Tibial nerve (tissue), 4 donors: ENCODE measurements at regions not wholly inside any gene's neighbourhood (a gene's known extent, or its start where the extent isn't known, plus 50 kb on each side); places are given as distances from the start of the nearest gene placed in this dataset.

Source experiments
- DNase-seq, 2 donors: peaks; one replicate each; pipeline ENCODE4 v3.0.0-alpha.2; 2019; ENCODE audit warnings: low spot score in 2 of 2
- H3K27ac ChIP-seq, 4 donors: fragments of 200-600 bp; sonication (generic) in 3 of 4; one replicate each; pipeline ENCODE4 v1.5.1; 2017 to 2019; ENCODE audit warnings: mild to moderate bottlenecking in 1 of 4
- H3K27me3 ChIP-seq, 2 donors: fragments of 200-600 bp; sonication (generic) in 1 of 2; one replicate each; pipeline versions ENCODE4 v1.5.1 to v1.6.0; 2017 to 2019
- H3K36me3 ChIP-seq, 3 donors: fragments of 200-600 bp; sonication (generic); one replicate each; pipeline ENCODE4 v1.5.1; 2018 to 2019
- H3K4me1 ChIP-seq, 4 donors: fragments of 200-600 bp; sonication (generic) in 3 of 4; one replicate each; pipeline ENCODE4 v1.5.1; 2017 to 2019
- H3K4me3 ChIP-seq, 4 donors: fragments of 200-600 bp; sonication (generic) in 3 of 4; one replicate each; pipeline ENCODE4 v1.5.1; 2017 to 2019; ENCODE audit warnings: mild to moderate bottlenecking in 1 of 4, moderate library complexity in 1 of 4
- H3K9me3 ChIP-seq, 4 donors: fragments of 200-600 bp; sonication (generic) in 3 of 4; one replicate each; pipeline ENCODE4 v1.5.1; 2017 to 2019
- EP300 ChIP-seq, 2 donors: sonication (generic); formaldehyde crosslinking; IDR thresholded peaks; one replicate each; pipeline ENCODE4 v1.6.1; 2017; ENCODE audit warnings: antibody characterized with exemption in 2 of 2, mild to moderate bottlenecking in 1 of 2
- POLR2A ChIP-seq, 2 donors: fragments of 450-650 bp; IDR thresholded peaks; one replicate each; pipeline ENCODE4 v1.6.1; 2017; ENCODE audit warnings: antibody characterized with exemption in 2 of 2, mild to moderate bottlenecking in 2 of 2, moderate library complexity in 2 of 2
- WGBS, 2 donors: methylation state at CpG; one replicate each; pipeline ENCODE4 v1.1.5; 2018; 5-methylcytosine and 5-hydroxymethylcytosine counted together
- TF ChIP-seq, protein P1 (sequence below), 5 experiments: fragments of 200-600 bp in 3 of 5; fragments of 450-650 bp in 2 of 5; sonication (generic) in 3 of 5; IDR thresholded peaks; one replicate each; pipeline ENCODE4 v1.5.1; 2016 to 2019; ENCODE audit warnings: antibody characterized with exemption in 5 of 5, mild to moderate bottlenecking in 3 of 5, moderate library complexity in 2 of 5

DNA sequence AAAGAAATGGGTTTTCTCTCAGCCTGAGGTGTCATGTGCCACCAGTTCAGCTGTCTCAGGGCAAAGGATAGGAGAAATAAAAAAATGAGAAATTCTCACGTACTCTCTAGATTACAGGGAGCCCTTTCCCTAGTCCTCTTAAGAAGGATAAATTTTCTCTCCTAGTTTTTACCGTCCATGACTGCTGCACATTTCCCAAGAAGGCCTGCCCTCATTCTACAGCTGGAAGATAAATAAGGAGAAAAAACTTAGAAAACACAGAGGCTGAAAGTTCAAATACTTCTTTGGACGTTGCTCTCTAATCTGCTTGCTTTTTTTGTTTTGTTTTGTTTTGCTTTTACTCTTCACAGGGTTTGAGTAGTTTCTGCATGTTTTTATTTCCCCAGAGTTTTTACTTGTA is 211.9 kb downstream of the DCAF12L2 start:
- no peak for DNase-seq
- H3K4me3 ChIP-seq: no peak overlapping the region
- 24 to 28% methylated on average over 3 of the region's 3 CpGs for WGBS, 2 donors
- no peaks in the 10 kb centered on the region for H3K27me3 ChIP-seq
- H3K36me3 ChIP-seq: no peaks in the 10 kb centered on the region
- TF ChIP-seq POLR2A (IDR thresholded peaks at IDR 0.05): no peak
- TF ChIP-seq, protein P1, sequence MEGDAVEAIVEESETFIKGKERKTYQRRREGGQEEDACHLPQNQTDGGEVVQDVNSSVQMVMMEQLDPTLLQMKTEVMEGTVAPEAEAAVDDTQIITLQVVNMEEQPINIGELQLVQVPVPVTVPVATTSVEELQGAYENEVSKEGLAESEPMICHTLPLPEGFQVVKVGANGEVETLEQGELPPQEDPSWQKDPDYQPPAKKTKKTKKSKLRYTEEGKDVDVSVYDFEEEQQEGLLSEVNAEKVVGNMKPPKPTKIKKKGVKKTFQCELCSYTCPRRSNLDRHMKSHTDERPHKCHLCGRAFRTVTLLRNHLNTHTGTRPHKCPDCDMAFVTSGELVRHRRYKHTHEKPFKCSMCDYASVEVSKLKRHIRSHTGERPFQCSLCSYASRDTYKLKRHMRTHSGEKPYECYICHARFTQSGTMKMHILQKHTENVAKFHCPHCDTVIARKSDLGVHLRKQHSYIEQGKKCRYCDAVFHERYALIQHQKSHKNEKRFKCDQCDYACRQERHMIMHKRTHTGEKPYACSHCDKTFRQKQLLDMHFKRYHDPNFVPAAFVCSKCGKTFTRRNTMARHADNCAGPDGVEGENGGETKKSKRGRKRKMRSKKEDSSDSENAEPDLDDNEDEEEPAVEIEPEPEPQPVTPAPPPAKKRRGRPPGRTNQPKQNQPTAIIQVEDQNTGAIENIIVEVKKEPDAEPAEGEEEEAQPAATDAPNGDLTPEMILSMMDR (IDR thresholded peaks at IDR 0.05): no peak
- no peak for TF ChIP-seq EP300 (IDR thresholded peaks at IDR 0.05)
- no peaks in the 10 kb centered on the region for H3K4me1 ChIP-seq
- no peak overlapping the region for H3K27ac ChIP-seq
- no peaks in the 10 kb centered on the region for H3K9me3 ChIP-seq

DNA sequence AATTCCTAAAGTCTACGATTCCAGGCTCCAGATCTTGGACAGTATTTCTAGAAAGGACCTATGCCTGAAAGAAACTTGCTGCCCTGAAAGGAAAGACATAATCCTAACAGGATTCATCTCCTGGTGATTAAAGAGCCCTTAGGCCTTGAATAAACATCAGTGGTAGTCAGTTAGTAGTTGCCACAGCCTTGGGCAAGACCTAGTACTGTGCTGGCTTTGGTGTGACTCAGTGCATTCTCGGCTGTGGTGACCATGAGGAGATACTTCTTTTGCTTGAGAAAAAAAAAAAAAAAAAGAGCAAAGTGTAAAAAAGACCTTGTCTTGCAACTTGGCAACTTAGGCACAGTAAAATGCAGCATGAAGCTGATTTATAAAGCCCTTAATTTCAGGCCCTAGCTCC is 188.2 kb downstream of the DCAF12L2 start:
- Histone ChIP-seq H3K9me3 (peaks cover 0 to 4% (median 0%) of the 10 kb centered on the region in 4 donors), H3K27ac (no peak overlapping the region), H3K4me3 (no peak overlapping the region), H3K27me3 (no peaks in the 10 kb centered on the region), H3K4me1 (no peaks in the 10 kb centered on the region), H3K36me3 (no peaks in the 10 kb centered on the region)
- no peak for DNase-seq
- WGBS, 2 donors: 71 to 96% methylated on average over 2 of the region's 2 CpGs
- TF ChIP-seq, protein P1 (IDR thresholded peaks at IDR 0.05): no peak
- no peak for TF ChIP-seq POLR2A (IDR thresholded peaks at IDR 0.05)
- no peak for TF ChIP-seq EP300 (IDR thresholded peaks at IDR 0.05)

DNA sequence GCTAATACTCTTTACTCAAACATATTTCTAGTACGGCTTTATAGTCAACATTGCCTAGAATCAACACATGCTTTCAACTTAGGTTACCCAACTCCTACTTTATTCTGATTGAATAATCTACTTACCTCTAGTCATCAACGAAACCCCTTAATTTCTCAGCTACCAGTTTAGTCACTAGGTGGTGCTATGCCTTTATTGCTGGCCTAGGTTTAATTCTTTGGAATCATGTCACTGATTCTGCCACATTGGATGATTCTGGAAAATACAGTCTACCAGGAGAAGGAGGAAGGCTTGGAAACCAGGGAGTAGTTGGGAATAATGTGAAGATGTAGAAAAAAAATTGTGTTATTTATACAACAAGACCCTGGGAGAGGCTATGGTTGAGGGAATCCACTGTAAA is 167.7 kb downstream of the DCAF12L2 start:
- H3K27ac ChIP-seq: no peak overlapping the region
- H3K9me3 ChIP-seq: no peaks in the 10 kb centered on the region
- TF ChIP-seq EP300 (IDR thresholded peaks at IDR 0.05): no peak
- TF ChIP-seq, protein P1 (IDR thresholded peaks at IDR 0.05): peak in 2 of 5 experiments; percentile 15 to 37
- no peak for DNase-seq
- no peaks in the 10 kb centered on the region for H3K27me3 ChIP-seq
- no peaks in the 10 kb centered on the region for H3K36me3 ChIP-seq
- H3K4me1 ChIP-seq: no peaks in the 10 kb centered on the region
- 4 to 5% methylated on average over 2 of the region's 2 CpGs for WGBS, 2 donors
- H3K4me3 ChIP-seq: no peak overlapping the region

DNA sequence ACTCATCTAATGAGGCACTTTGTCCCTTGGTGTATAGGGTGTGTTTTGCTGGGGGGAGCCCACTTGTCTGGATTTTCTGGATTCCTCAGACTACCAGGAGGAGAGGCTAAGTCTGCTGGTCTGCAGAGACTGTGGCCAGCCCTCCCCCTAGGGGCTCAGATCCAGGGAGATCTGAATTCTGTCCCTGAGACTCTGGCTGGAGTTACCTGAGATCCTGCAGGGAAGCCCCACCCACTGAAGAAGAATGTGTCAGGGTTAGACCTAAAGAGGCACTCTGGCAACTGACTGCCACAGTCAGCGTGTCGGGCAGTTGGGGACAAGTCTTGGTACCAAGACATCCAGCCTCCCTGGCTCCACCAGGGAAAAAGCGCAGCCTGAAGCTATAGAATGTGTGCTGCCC is 138.9 kb downstream of the DCAF12L2 start:
- no peak overlapping the region for H3K4me3 ChIP-seq
- WGBS, 2 donors: 100% methylated on average over 3 of the region's 3 CpGs
- no peak for DNase-seq
- no peak overlapping the region for H3K27ac ChIP-seq
- no peaks in the 10 kb centered on the region for H3K27me3 ChIP-seq
- H3K36me3 ChIP-seq: no peaks in the 10 kb centered on the region
- TF ChIP-seq POLR2A (IDR thresholded peaks at IDR 0.05): no peak
- TF ChIP-seq, protein P1 (IDR thresholded peaks at IDR 0.05): no peak
- no peak for TF ChIP-seq EP300 (IDR thresholded peaks at IDR 0.05)
- no peaks in the 10 kb centered on the region for H3K9me3 ChIP-seq
- no peaks in the 10 kb centered on the region for H3K4me1 ChIP-seq

DNA sequence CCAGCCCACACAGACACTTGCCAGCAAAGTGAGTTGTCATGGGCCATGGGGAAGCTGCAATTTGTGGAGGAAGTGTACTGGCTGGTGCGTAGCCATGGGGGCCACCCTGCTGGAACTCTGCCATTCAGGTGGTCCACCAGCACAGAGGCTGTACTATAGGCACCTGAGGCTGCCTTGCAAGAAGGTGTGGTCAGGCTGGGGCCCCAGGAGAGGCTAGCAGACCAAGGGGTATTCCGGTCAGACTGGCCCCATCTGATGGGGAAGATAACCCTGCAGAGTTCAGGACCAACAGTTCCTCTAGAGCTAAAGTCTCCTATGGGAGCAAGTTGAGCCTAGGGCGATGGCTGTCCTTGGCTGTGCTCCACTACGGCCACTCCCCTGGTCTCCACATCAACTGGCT is 136.1 kb downstream of the DCAF12L2 start:
- H3K27me3 ChIP-seq: no peaks in the 10 kb centered on the region
- no peaks in the 10 kb centered on the region for H3K4me1 ChIP-seq
- WGBS, 2 donors: 80 to 83% methylated on average over 1 to 4 of the region's 4 CpGs
- DNase-seq: no peak
- no peak for TF ChIP-seq EP300 (IDR thresholded peaks at IDR 0.05)
- TF ChIP-seq POLR2A (IDR thresholded peaks at IDR 0.05): no peak
- TF ChIP-seq, protein P1 (IDR thresholded peaks at IDR 0.05): no peak
- no peak overlapping the region for H3K27ac ChIP-seq
- no peaks in the 10 kb centered on the region for H3K9me3 ChIP-seq
- H3K4me3 ChIP-seq: no peak overlapping the region
- H3K36me3 ChIP-seq: no peaks in the 10 kb centered on the region
